ENCODE measurements at regions not wholly inside any gene's neighbourhood (a gene's known extent, or its start where the extent isn't known, plus 50 kb on each side); places are given as distances from the start of the nearest gene placed in this dataset.
"Not testable (repeated sequence)": the region's sequence is repeated elsewhere in the genome, so short reads cannot be mapped to it uniquely, and the experiment has no call there.

DNA sequence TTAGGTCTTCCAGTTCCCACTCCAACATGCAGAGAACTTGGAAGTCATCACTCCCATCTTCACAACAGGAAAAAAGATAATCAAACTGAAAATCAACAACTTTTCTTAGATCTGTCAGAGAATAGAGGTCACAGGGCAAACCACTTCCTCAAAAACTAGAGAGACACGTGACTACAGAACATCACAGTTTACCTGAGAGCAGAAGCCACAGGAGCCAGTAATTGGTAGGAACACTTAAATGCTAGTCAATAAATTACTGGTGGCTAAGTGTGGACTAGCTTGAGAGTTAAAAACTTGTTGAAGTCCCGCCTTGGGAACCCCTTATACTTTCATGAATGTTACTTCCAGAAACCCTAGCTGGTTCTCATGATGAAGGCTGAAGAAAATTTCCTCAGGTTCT is 81.1 kb downstream of the THSD1 start:
- H3K4me1 ChIP-seq; intact Hi-C loops (cut with DNase I; ENCODE audit: low total_unique reads); H3K4me3 ChIP-seq: not testable (repeated sequence)

DNA sequence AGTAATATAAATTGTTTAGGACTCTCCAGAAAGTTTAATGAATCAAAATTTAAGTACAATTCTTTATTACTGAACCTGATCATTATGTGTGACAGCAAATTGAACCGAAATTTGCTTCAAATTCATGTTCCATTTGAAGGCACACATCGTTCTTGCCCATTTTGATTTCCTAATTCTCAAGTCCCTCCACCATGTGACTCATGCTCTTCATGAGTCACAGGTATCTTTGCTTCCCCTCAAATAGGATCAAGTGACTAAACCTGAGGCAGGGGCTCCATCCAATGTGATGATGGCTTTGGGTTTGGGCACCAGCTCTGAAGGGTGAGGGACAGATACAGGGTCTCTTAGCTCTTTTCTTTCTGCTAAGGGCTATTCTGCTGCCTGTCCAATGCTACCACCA is 86.1 kb downstream of the THSD1 start:
- intact Hi-C loops (cut with DNase I; ENCODE audit: low total_unique reads), result no loop called here
- no peak for DNase-seq

More for the DNA sequence above, 81.1 kb downstream of the THSD1 start:
- not testable (repeated sequence) for DNase-seq, H3K9me3 ChIP-seq, H3K36me3 ChIP-seq, H3K27me3 ChIP-seq, H3K27ac ChIP-seq

DNA sequence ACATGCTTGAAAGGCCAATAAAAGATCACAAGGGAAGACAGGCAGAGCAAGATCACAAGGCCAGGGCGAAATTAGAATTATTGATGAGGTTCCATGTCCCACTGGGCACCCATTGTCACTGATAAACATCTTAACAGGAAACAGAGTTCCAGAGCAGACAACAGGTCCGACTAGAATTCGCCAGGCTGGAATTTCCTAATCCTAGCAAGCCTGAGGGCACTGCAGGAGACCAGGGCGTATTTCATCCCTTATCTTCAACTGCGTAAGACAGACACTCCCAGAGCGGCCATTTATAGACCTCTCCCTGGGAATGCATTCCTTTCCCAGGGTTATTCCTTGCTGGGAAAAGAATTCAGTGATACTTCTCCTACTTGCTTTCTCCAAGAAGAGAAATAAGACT is 96.1 kb downstream of the THSD1 start:
- intact Hi-C loops (cut with DNase I; ENCODE audit: low total_unique reads); H3K4me1 ChIP-seq; H3K4me3 ChIP-seq; H3K27ac ChIP-seq; H3K27me3 ChIP-seq; H3K9me3 ChIP-seq; DNase-seq; H3K36me3 ChIP-seq: not testable (repeated sequence)

More for the DNA sequence above, 86.1 kb downstream of the THSD1 start:
- Histone ChIP-seq H3K4me3 (no peak overlapping the region), H3K27ac (no peak overlapping the region), H3K36me3 (no peaks in the 10 kb centered on the region), H3K27me3 (no peaks in the 10 kb centered on the region), H3K9me3 (no peaks in the 10 kb centered on the region), H3K4me1 (no peaks in the 10 kb centered on the region)
- TF ChIP-seq, protein P1, sequence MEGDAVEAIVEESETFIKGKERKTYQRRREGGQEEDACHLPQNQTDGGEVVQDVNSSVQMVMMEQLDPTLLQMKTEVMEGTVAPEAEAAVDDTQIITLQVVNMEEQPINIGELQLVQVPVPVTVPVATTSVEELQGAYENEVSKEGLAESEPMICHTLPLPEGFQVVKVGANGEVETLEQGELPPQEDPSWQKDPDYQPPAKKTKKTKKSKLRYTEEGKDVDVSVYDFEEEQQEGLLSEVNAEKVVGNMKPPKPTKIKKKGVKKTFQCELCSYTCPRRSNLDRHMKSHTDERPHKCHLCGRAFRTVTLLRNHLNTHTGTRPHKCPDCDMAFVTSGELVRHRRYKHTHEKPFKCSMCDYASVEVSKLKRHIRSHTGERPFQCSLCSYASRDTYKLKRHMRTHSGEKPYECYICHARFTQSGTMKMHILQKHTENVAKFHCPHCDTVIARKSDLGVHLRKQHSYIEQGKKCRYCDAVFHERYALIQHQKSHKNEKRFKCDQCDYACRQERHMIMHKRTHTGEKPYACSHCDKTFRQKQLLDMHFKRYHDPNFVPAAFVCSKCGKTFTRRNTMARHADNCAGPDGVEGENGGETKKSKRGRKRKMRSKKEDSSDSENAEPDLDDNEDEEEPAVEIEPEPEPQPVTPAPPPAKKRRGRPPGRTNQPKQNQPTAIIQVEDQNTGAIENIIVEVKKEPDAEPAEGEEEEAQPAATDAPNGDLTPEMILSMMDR (IDR thresholded peaks at IDR 0.05), result no peak
- no peak for TF ChIP-seq POLR2A (IDR thresholded peaks at IDR 0.05)

DNA sequence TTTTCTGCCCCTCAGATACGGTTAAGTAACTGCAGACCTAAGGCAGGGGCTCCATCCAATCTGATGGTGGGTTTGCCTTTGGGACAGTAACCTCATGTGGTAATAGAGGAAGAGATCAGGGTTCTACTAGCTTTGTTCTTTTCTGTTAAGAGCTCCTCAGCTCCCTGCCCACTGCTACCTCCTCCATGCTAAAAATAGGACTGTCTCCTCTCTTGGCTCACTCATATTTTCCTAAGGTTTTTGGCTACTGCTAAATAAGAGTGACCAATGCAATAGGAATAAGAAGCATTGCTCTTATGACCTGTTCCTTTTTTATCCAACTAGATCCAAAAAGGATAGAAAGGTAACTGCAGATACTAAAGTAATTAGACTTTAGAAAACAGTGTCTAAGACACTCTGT is 99.6 kb downstream of the THSD1 start:
- intact Hi-C loops (cut with DNase I; ENCODE audit: low total_unique reads); H3K4me1 ChIP-seq; DNase-seq; H3K4me3 ChIP-seq; H3K9me3 ChIP-seq; H3K27ac ChIP-seq; H3K27me3 ChIP-seq; H3K36me3 ChIP-seq: not testable (repeated sequence)

DNA sequence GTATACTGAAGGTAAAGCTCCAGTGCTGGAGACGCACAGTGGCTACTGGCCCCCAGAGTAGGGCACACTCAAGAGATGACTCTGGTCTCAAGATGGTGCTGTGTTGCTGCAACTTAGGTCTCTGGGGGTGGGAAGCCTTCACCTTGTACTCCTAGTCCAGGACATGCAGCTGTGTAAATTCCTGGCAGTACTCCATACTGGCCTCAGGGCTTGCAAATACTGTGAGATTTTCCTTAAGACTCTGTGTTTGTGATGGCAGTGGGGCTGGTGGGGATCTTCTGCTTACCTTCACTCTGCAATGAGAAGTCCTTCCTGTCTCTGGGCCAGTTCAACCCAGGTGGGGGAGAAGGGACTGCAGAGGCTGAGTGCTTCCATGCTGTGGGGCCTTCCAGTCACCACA is 102.9 kb downstream of the THSD1 start:
- H3K9me3 ChIP-seq; intact Hi-C loops (cut with DNase I; ENCODE audit: low total_unique reads); H3K4me3 ChIP-seq; H3K27me3 ChIP-seq; DNase-seq; H3K4me1 ChIP-seq; H3K27ac ChIP-seq; H3K36me3 ChIP-seq: not testable (repeated sequence)

DNA sequence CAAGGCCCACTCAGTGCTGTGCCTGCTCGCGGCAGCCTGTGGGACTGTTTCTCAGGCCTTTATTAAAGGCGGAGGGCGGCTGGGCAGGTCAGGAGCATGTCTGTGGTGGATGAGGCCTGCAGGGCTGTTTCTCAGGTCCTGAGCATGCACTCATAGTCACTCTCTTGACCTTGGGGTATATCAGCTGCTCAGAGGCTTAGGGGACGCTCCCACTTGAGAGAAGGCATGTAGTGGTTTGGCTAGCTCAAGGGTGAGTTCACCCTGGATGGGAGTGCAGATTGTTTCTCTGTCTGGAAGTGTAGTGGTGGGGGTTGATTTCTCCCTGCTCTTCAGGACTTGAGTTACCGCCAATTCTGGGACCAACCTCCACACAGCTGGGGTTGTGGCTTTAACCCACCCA is 103.3 kb downstream of the THSD1 start:
- H3K27me3 ChIP-seq; intact Hi-C loops (cut with DNase I; ENCODE audit: low total_unique reads); H3K27ac ChIP-seq; H3K9me3 ChIP-seq; H3K36me3 ChIP-seq; H3K4me3 ChIP-seq; DNase-seq; H3K4me1 ChIP-seq: not testable (repeated sequence)

DNA sequence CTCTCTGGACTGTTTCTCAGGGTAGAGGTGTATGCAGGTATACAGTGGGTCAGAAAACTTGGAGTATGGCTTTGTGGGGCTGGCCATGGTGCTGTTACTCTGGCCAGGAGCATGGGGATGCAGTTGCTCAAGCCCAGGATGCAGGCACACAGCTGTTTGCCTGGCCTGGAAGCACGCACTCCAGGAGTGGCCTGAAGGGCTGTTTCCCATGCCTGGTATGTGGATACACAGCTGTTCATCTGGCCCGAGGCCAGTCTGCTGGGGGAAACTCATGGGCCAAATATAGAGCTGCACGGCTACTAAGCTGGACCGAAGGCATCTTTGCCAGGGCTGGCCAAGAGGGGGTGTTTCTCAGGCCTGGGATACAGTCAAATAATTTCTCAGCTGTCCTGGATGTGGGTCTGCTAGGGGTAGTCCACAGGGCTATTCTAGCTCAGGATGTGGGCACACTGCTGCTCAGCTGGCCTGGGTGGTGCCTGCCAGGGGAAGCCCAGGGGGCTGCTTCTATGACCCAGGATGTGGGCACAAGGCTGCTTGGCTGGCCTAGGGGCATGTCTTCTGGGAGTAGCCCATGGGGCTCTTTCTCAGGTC is 104.1 kb downstream of the THSD1 start:
- intact Hi-C loops (cut with DNase I; ENCODE audit: low total_unique reads); H3K27me3 ChIP-seq; H3K27ac ChIP-seq: not testable (repeated sequence)

DNA sequence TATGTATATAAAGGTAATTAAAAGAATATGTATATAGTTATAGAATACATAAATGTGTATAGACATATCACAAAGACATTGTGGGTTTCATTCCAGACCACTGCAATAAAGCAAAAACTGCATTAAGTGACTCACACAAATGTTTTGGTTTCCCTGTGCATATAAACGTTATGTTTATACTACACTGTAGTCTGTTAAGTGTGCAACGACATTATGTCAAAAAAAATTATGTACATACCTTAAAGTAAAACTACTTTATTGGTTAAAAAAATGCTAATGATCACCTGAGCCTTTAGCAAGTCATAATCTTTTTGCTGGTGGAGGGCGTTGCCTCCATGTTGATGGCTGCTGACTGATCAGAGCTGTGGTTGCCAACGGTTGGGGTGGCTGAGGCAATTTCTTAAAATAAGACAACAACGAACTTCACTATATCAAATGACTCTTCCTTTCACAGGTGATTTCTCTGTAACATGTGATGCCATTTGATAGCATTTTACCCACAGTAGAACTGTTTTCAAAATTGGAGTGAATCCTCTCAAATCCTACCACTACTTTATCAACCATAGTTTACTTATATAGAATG is 107.8 kb downstream of the THSD1 start:
- H3K27ac ChIP-seq; DNase-seq; H3K36me3 ChIP-seq; H3K4me1 ChIP-seq; intact Hi-C loops (cut with DNase I; ENCODE audit: low total_unique reads); H3K4me3 ChIP-seq; H3K27me3 ChIP-seq; H3K9me3 ChIP-seq: not testable (repeated sequence)

More for the DNA sequence above, 104.1 kb downstream of the THSD1 start:
- not testable (repeated sequence) for H3K4me3 ChIP-seq, H3K9me3 ChIP-seq, DNase-seq, H3K36me3 ChIP-seq, H3K4me1 ChIP-seq

DNA sequence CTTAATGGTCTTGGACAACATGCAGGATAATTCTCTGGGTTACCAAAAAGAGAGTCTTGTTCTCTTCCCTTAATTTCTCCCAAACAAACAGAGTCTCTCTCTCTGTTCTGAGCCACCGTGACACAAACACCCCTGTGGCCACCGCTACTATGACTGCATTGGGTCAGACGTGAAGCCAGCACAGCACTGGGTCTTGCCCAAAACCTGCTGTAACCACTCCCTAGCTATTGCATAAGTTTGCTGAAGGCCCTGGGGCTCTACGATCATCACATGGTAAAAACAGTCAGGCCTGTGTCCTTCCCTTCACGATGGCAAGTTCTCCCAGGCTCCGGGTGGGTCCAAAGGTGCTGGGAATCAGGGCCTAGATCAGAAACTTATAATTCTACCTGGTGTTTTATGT is 117.1 kb downstream of the THSD1 start:
- H3K9me3 ChIP-seq; H3K27me3 ChIP-seq; H3K4me3 ChIP-seq; intact Hi-C loops (cut with DNase I; ENCODE audit: low total_unique reads); H3K27ac ChIP-seq; H3K36me3 ChIP-seq; H3K4me1 ChIP-seq; DNase-seq: not testable (repeated sequence)

DNA sequence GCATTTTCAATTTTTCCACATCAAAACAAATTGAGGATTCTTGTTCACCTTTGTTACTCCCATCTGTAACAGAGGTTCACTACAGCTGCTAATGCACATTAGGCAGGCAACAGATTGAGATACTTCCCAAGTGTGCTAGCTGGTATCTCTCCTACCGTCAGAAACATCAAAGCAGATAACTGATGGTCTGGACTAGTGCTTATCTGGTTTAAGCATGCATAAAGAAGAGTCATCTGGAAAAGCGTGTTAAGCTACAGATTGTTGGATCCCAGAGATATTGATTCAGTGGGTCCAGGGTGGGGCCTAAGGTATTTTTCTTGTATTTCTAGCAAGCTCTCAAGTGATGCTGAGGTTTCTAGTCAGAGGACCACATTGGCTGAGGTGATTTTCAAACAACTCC is 122.0 kb upstream of the NEK3 start:
- H3K4me1 ChIP-seq; H3K4me3 ChIP-seq; H3K9me3 ChIP-seq; intact Hi-C loops (cut with DNase I; ENCODE audit: low total_unique reads); H3K27ac ChIP-seq; H3K27me3 ChIP-seq; H3K36me3 ChIP-seq; DNase-seq: not testable (repeated sequence)

DNA sequence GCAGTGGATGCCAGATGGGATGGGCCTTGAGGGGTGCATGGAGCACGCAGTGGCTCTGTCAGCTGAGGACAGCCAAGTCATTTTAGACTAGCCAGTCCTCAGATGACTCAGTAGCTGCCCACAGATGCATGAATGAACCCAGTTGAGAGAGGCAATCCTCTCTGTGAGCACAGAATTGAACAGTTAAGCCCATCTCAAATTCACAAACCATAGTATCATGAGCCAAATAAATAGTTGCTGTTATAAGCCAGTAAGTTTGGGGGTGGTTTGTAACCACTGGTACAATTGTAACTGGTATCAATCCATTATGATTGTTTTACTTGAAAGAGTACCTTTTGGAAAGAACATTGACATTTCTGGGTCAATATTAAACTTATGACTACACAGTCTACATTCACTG is 120.0 kb upstream of the NEK3 start:
- H3K4me1 ChIP-seq; H3K36me3 ChIP-seq; DNase-seq; H3K27ac ChIP-seq; H3K9me3 ChIP-seq; intact Hi-C loops (cut with DNase I; ENCODE audit: low total_unique reads); H3K4me3 ChIP-seq; H3K27me3 ChIP-seq: not testable (repeated sequence)

DNA sequence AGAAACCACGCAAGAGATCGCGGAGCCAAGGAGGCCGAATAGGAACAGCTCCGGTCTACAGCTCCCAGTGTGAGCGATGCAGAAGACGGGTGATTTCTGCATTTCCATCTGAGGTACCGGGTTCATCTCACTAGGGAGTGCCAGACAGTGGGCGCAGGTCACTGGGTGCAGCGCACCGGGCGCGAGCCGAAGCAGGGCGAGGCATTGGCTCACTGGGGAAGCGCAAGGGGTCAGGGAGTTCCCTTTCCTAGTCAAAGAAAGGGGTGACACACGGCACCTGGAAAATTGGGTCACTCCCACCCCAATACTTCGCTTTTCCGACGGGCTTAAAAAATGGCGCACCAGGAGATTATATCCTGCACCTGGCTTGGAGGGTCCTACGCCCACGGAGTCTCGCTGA is 94.9 kb upstream of the NEK3 start:
- DNase-seq; H3K4me1 ChIP-seq; intact Hi-C loops (cut with DNase I; ENCODE audit: low total_unique reads); H3K27me3 ChIP-seq; H3K9me3 ChIP-seq; H3K36me3 ChIP-seq; H3K27ac ChIP-seq; H3K4me3 ChIP-seq: not testable (repeated sequence)

DNA sequence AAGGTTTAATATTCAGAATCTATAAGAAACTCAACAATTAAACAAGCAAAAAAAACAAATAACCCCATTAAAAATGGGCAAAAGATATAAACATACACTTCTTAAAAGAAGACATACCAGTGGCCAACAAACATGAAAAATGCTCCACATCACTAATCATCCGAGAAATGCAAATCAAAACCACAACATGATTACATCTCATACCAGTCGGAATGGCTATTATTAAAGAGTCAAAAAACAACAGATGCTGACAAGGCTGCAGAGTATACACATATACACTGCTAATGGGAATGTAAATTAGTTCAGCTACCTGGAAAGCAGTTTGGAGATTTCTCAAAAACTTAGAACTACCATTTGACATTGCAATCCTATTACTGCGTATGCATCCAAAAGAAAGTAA is 81.4 kb upstream of the NEK3 start:
- H3K4me1 ChIP-seq; H3K36me3 ChIP-seq; H3K27me3 ChIP-seq; H3K4me3 ChIP-seq; DNase-seq; H3K9me3 ChIP-seq; intact Hi-C loops (cut with DNase I; ENCODE audit: low total_unique reads); H3K27ac ChIP-seq: not testable (repeated sequence)
